IPS DF 19.7 (cell line): ENCODE measurements at regions not wholly inside any gene's neighbourhood (a gene's known extent, or its start where the extent isn't known, plus 50 kb on each side); places are given as distances from the start of the nearest gene placed in this dataset.
"Not testable (repeated sequence)": the region's sequence is repeated elsewhere in the genome, so short reads cannot be mapped to it uniquely, and the experiment has no call there.

Experiments
- DNase-seq: peaks from one replicate; pipeline ENCODE4 v3.0.0-alpha.2; 2013; ENCODE audit warnings: low read depth, low spot score

- DNase-seq = peak; percentile 69
These were observed 141.5 kb downstream of the GABRG2 start for GRCh38 chr5:162209005-162209605.

- no peak for DNase-seq
These were observed 147.0 kb downstream of the GABRG2 start for GRCh38 chr5:162214551-162214950.

- DNase-seq = no peak
These were observed 149.5 kb downstream of the GABRG2 start for GRCh38 chr5:162217037-162217436.

- DNase-seq = no peak
These were observed 154.3 kb downstream of the GABRG2 start for GRCh38 chr5:162221910-162222309.

GRCh38 chr5:162227075-162227474, 159.5 kb downstream of the GABRG2 start:
- DNase-seq = peak; percentile 12

GRCh38 chr5:162230348-162230747, 162.8 kb downstream of the GABRG2 start:
- no peak for DNase-seq

GRCh38 chr5:162231522-162231921, 163.9 kb downstream of the GABRG2 start:
- no peak for DNase-seq

- DNase-seq = no peak
These were observed 173.2 kb downstream of the GABRG2 start for GRCh38 chr5:162240734-162241133.

GRCh38 chr5:162242416-162242815, 174.8 kb downstream of the GABRG2 start:
- no peak for DNase-seq

GRCh38 chr5:162243651-162244050, 176.1 kb downstream of the GABRG2 start:
- no peak for DNase-seq

- peak; percentile 48 for DNase-seq
These were observed 180.6 kb downstream of the GABRG2 start for GRCh38 chr5:162248107-162248713.

GRCh38 chr5:162256711-162257110, 189.1 kb downstream of the GABRG2 start:
- no peak for DNase-seq

- no peak for DNase-seq
These were observed 201.3 kb downstream of the GABRG2 start for GRCh38 chr5:162268694-162269481.

- no peak for DNase-seq
These were observed 204.8 kb downstream of the GABRG2 start for GRCh38 chr5:162272417-162272816.

GRCh38 chr5:162274679-162275078, 207.1 kb downstream of the GABRG2 start:
- DNase-seq = peak; percentile 77

- DNase-seq = not testable (repeated sequence)
These were observed 207.8 kb downstream of the GABRG2 start for GRCh38 chr5:162275387-162275786.

- no peak for DNase-seq
These were observed 214.6 kb downstream of the GABRG2 start for GRCh38 chr5:162282191-162282590.

GRCh38 chr5:162283609-162284008, 216.0 kb downstream of the GABRG2 start:
- no peak for DNase-seq

GRCh38 chr5:162288647-162289296, 221.2 kb downstream of the GABRG2 start:
- DNase-seq = no peak

- no peak for DNase-seq
These were observed 221.9 kb downstream of the GABRG2 start for GRCh38 chr5:162289489-162289888.

GRCh38 chr5:162299793-162300192, 232.2 kb downstream of the GABRG2 start:
- DNase-seq = no peak

- DNase-seq = no peak
These were observed 233.8 kb downstream of the GABRG2 start for GRCh38 chr5:162301356-162301755.
